ENCODE measurements at regions not wholly inside any gene's neighbourhood (a gene's known extent, or its start where the extent isn't known, plus 50 kb on each side); places are given as distances from the start of the nearest gene placed in this dataset.

DNA sequence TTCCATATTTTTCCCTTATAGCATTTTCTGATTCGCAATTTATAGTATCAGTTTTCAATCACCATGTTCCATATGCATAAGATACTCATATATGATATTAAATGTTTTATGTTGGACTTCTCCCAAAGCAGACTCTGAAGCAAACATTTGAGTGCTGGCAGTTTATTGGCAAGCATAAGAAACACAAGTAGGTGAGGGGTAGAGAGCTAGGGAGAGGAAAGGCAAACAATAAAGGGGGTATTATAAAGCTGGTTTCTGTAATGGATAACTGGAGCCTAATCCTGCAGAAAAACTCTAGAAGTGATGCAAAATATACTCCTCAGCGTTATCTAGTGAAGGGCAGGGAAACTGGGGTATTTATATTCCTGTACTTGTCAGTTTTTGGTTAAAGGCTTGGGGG, 491.5 kb upstream of the TGFBR2 start:
- DNase-seq (ENCODE audit: low read depth): no peak

- no peak for DNase-seq (ENCODE audit: low read depth)
Observed at GRCh38 chr3:30122359-30122758, 484.0 kb upstream of the TGFBR2 start.

- no peak for DNase-seq (ENCODE audit: low read depth)
Observed at GRCh38 chr3:30123224-30123623, 483.2 kb upstream of the TGFBR2 start.

GRCh38 chr3:30123755-30124154, 482.6 kb upstream of the TGFBR2 start:
- no peak for DNase-seq (ENCODE audit: low read depth)

GRCh38 chr3:30124435-30125370, 481.7 kb upstream of the TGFBR2 start:
- DNase-seq (ENCODE audit: low read depth): no peak

DNA sequence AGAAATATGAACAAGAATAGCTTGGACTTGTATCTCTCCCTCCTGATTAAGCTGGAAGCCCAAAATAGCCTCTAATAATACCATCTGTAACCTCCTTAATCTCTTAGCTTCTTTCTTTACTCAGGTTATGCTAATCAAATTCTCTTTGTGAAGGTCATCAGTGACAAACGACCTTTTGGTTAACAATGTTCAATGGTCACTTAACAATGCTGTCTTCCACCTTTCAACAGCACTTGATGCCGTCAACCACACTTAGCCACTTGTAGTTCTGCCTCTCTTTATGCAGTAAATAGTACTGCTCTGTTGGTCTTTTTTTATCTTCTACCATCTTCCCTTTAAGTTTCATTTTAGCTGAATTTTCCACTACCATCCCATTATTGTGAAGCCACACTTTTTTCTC, 476.6 kb upstream of the TGFBR2 start:
- no peak for DNase-seq (ENCODE audit: low read depth)

DNA sequence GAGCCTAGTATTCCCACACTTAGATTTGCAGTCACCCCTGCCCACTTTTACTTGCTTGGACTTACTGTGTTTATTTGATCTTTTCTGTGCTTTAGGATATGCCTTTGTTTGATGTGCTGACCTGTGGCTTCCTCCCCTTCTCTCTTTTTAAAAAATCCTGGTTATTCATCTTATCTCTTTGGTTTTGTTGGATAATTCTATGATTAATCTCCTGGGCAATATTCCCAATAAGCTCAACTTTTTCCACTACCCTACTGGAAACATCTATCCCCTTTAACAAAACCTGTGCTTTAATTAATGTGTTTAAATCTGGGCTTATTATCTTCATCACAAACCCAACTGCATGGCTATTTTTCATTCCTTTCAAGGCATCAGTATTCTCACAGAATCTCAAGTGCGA, 476.0 kb upstream of the TGFBR2 start:
- DNase-seq (ENCODE audit: low read depth): no peak

DNA sequence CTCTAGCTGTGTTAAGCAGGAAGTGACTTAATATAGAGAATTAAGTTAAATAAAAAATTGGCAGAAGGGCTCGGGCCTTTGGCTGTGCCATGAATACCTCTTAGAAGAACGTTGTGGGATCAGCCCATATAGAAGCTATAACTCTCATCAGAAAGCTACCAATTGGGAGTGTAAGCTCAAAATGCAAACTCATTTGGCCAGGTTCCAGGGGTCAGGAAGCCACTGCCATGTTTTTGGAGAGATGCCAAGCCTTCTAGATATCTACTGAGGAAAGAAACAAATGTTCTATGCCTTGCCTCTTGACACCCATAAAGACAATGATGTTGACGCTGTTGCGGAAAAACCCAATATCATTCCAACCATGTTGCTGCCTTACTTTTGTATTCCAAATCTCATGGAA, 475.2 kb upstream of the TGFBR2 start:
- no peak for DNase-seq (ENCODE audit: low read depth)

DNA sequence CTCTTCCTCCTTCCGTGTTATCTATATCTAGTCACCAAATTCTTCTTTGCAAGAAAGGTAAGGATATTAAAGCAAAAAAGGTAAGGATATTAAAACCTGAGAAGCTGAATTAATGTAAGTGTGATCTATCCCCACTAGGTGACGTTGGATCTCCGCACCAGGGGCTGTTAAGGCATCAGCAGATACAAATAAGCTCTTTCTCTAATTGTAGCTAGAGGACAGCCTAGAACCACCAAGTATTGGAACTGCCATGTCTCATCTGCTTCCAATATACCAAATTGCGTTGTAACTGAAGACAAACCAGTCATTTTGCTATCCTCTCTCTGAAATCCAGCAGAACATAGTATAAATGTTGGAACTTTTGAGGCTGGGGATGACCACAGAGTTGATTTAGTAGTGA, 471.2 kb upstream of the TGFBR2 start:
- DNase-seq (ENCODE audit: low read depth): no peak

- no peak for DNase-seq (ENCODE audit: low read depth)
Observed at GRCh38 chr3:30139283-30139682, 467.1 kb upstream of the TGFBR2 start.

- no peak for DNase-seq (ENCODE audit: low read depth)
Observed at GRCh38 chr3:30140356-30141075, 465.9 kb upstream of the TGFBR2 start.

- no peak for DNase-seq (ENCODE audit: low read depth)
Observed at GRCh38 chr3:30141178-30141581, 465.2 kb upstream of the TGFBR2 start.

- DNase-seq (ENCODE audit: low read depth): no peak
Observed at GRCh38 chr3:30141927-30142326, 464.5 kb upstream of the TGFBR2 start.

DNA sequence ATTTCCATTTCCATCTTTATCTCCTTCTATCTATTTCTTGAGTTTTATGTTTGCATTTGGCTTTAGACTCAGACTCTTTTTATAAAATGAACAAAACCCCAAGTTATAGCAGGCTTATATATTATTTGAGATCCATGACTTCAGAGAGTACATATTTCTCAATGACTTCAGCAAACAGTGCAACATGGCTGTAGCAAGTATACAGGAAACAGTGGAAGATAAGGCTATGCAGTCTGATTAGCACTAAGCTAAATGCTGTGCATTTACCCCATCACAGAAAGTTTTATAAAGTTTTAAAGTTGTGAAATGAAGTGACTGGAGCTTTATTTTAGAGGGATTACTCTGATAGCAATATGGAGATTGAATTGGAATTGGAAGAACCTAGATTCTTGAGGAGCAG, 463.5 kb upstream of the TGFBR2 start:
- DNase-seq (ENCODE audit: low read depth): no peak

GRCh38 chr3:30145281-30145680, 461.1 kb upstream of the TGFBR2 start:
- DNase-seq (ENCODE audit: low read depth): no peak

GRCh38 chr3:30146978-30147377, 459.4 kb upstream of the TGFBR2 start:
- DNase-seq (ENCODE audit: low read depth): no peak

GRCh38 chr3:30154853-30155252, 451.5 kb upstream of the TGFBR2 start:
- no peak for DNase-seq (ENCODE audit: low read depth)

DNA sequence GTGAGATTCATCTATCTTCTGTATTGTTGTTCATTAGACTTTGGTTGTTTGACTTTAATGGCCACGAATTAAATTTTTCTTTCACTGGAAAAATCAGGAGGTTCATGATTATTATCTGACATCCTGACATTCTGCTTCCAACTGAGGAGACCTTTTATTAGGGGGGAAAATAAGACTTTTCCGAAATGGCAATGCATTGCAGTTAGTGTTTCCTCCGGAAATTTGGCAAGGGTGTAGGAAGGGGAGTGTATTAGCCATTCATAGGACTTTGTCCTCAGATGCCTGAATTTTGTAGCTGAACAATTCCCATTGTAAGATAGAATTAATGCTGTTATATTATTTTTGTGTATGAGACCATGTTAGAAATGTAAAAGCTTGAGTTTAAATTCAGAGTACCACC, 450.6 kb upstream of the TGFBR2 start:
- DNase-seq (ENCODE audit: low read depth): no peak

- DNase-seq (ENCODE audit: low read depth): no peak
Observed at GRCh38 chr3:30156586-30157498, 449.6 kb upstream of the TGFBR2 start.

GRCh38 chr3:30161375-30161774, 445.0 kb upstream of the TGFBR2 start:
- no peak for DNase-seq (ENCODE audit: low read depth)

DNA sequence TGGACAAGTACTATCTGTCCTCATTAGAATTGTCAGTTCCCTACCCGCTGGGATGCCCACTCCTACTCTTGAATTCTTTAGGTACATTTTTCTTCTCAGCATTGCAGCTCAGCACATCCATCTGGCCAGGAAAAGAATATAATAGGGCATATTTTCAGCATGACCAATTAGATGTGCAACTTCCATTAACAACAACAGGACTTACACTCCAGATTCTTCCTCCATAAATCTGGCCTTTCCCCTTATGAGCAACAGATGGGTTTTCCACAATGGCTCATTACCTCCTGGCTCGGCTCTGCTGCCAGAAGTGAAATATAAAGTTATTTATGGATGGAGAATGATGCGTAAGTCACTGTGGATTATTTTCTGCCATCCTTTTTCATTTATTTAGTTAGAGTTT, 443.8 kb upstream of the TGFBR2 start:
- DNase-seq (ENCODE audit: low read depth): no peak

DNA sequence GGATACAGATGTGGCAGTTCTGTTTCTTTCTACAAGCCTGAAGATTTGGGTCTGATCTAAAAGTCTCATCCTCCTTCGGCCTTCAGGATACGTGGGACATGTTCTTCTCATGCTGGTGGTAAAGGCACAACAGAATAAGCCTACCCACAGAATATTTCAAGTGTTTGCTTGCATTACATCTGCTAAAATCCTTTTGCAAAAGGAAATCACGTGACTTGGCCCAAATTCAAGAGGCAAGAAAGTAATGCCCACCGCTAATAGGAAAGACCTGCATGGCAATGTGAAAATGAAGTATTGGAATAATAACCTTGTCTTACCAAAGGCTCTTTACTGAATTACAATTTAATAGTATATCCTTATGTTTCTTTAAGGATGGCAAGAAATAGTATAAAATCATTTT, 439.9 kb upstream of the TGFBR2 start:
- no peak for DNase-seq (ENCODE audit: low read depth)
